HG02840 (cell line): ENCODE measurements at regions not wholly inside any gene's neighbourhood (a gene's known extent, or its start where the extent isn't known, plus 50 kb on each side); places are given as distances from the start of the nearest gene placed in this dataset.
"Not testable (repeated sequence)": the region's sequence is repeated elsewhere in the genome, so short reads cannot be mapped to it uniquely, and the experiment has no call there.

Experiments used
- ATAC-seq: cut with Tn5 transposase; IDR thresholded peaks from one replicate; pipeline ENCODE4 v1.9.1; 2021; ENCODE audit warnings: mild to moderate bottlenecking, moderate library complexity, moderate number of reproducible peaks; ENCODE audit not compliant: unreplicated experiment, low FRiP score

DNA sequence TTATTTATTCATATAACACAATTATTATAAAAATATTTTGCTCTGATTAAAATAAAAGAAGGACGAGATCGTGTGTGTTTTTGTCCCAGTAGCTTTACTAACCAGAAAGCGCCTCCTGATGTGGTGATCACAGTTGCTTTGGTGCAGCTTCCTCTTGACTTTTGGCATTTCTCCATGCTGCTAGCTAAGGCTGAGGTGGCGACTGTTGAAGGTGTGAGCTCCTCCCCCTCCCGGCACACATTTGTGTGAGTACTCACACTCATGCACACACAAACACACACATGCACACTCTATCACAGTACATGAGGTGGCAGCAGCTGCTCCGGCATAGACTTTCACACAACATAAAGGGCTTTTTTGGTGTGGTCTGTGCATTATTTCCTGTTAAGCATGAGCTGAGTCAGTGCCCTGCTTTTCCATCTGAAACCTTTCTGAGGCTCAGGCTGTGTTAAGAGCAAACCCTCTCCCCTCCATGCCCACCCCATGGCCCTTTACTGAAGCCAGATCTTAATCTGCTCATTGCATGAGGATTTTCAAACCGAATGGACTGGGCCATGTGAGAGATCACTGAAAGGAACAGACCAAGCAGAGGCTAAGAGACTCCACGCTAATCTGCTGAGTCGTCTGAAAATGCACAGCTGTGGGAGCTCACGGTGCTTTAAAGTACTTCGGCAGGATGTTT lies 53.3 kb downstream of the FOXD4L1 start:
- peak; percentile 67 for ATAC-seq

DNA sequence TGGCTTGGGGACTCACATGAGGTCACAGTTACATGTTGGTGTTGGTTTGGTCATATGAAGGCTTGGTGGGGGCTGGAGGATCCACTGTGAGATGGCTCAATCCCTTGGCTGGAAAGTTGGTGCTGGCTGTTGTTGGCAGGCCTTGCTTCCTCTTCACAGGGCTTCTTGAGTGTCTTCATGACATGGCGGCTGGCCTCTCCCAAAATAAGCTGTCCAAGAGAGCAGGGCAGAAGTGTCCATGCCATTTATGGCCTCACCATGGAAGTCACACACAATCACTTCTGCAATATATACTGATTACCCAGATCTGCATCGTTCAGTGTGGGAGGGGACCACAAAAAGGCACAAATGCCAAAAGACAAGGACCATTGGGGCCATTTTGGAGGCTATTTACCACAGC lies 61.4 kb downstream of the FOXD4L1 start:
- ATAC-seq: not testable (repeated sequence)

DNA sequence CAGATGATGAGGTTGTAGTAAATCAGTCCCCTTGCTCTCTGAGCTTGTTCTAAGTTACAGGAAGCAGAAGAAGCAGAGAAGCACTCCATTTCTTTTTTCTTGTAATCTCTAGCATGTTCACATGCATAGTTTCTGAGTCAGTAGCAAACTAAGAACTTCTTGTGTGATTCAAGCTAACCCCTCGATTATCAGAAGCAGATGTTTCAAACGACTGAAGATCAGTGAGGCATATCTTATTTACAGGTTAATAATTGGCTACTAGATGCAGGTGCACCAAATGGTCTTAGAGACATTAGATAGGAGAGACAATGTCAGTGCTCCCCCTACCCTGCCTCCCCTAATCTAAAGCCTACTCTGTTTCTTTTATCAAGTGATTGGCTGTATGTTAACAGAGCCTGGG lies 64.2 kb downstream of the FOXD4L1 start:
- ATAC-seq: peak; percentile 74

DNA sequence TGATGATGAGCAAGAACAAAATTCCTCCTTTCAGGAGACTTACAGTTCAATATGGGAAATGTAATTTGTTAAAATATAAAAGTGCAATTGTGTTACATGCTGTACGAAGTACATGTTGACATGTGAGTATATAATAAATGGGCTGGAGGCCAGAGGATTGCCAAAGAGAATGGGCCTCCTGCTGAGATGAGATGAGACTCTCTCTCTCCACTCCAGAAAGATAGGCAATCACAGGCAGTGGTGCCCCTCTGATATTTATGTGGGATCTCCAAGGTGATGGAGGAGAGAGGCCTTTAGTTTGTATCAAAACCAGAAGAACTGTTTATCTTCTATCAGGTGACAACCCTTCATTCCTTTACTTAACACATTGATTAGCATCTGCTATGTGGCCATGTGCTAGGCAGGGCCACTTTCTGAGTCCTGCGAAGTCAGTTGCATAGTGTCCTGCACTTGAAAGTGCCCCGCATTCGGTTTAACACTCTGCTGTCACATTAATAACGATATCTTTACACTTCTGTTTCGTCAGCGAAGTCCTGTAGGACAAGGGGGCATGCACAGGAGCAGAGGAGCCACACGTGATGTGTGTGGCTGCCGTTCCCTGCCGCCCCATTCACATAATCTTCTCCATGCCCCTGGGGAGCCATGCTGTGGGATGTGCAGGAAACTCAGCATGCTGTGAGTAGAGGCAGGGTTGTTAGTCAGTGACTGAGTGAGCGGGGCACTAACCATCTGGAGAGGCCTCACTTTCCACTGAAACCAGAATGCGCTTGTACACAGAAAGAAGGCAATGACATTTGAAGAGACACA lies 60.2 kb upstream of the RABL2A start:
- not testable (repeated sequence) for ATAC-seq

DNA sequence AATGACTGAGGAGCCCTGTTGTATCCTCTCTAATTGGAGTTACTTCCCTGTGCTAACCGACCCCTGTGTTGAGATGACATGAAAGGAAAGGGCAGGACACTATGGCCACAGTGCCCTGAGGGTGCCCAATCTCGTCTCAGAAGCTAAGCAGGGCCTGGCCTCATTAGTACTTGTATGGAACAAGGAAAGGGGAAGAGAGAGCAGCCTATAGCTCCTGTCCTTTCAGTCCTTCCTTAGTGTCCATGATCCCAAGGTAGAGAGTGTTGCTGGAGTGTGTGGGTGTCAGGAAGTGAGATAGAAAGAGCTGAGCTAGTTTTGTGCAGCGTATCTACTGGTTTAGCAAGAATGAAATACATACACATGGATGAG lies 59.6 kb upstream of the RABL2A start:
- not testable (repeated sequence) for ATAC-seq

DNA sequence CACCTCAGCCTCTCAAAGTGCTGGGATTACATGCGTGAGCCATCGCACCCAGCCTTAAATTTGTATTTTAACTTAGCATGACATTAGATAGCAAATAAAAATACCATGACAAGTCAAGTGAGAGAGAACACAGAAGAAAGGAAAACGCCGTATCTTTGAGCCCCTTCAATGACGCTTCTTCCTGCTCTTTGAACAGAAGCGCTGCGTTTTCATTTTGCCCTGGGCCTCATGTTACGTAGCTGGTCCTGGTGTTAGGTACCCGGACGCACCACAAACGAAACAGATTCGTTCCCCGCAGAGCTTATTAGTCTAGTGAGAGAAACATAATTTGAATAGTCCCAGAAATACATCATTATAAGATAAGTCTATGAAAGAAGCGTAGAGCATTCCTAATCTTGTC lies 58.8 kb upstream of the RABL2A start:
- not testable (repeated sequence) for ATAC-seq

DNA sequence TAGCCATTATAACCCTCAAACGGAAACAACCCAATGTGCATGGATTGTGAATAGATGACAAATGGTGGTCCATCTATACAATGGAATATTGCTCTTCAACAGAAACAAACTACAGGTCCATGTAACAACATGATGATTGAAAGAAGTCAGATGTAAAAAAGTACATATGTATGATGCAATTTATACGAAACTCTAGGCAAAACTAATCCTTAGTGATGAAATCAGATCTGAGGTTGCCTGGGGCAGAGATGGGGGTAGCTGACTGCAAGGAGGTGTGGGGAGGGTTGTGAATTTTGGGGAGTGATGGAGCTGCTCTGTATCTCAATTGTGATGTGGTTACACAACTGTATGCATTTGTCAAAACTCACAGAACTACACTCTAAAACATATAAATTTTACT lies 57.0 kb upstream of the RABL2A start:
- ATAC-seq: not testable (repeated sequence)

DNA sequence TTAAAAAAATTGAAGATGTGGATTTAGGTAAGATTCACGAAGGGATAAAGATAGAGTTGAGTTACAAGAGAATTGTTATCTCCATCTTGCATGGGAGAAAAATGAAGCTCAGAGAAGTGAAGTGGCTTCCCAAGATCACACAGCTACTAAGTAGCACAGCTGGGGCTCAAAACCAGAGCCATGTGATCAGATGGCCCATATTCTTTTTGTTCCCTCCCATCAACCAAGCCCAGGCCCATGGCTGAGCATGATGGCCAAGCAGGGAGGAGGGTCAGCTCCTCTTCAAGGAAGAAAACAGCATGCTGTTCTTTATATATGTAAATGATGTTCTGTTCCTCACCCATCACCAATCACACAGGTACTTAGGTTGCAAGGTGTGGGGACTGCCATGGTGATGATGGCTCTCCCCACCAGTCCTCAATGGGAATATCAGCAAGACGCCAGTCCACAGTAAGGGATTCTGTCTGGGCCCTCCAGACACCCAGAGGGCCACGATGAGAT lies 56.5 kb upstream of the RABL2A start:
- not testable (repeated sequence) for ATAC-seq

DNA sequence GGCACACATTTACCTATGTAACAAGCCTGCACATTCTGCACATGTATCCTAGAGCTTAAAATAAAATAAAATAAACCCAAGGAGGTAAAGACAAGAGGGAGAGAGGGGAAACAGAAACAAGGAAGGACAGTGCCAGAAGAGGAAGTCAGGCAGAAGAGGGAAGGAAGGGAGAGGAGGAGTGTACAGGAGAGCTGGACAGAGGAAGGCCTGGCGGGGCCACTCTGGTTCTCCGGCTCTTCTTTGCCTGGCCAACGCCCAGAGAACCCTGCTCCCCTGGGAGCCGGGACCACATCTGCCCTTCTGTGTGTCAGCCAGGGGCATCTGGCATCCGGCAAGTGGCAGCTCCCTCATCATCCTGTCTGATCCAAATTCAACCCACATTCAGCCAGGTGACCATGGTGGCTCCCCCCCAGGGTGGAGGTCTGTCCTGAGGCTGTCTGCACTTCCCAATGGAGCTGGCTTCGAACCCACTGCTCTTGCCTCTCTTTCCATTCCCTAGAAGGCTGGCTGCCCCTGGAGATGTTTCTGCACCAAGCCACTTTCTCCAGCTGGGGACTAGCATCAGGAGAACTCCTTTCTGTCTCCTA lies 55.5 kb upstream of the RABL2A start:
- not testable (repeated sequence) for ATAC-seq

DNA sequence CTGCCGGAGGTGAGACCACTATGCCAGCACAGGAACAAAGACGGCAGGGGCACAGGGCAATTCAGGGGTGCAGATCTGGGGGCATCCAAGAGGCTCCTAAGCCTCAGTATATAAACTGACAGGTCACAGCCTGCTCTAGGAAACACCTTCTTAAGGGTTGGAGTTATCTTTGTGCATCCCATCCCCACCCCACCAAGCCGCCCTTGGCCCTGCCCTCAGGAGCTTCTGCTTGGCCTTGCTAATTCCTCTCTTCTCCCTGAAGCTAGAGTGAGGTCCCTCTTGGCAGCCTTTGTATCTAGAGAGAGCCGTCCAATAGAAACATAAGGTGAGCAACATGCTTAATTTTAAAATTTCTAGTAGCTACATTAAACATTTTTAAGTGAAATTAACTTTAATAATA lies 51.3 kb upstream of the RABL2A start:
- ATAC-seq: not testable (repeated sequence)

DNA sequence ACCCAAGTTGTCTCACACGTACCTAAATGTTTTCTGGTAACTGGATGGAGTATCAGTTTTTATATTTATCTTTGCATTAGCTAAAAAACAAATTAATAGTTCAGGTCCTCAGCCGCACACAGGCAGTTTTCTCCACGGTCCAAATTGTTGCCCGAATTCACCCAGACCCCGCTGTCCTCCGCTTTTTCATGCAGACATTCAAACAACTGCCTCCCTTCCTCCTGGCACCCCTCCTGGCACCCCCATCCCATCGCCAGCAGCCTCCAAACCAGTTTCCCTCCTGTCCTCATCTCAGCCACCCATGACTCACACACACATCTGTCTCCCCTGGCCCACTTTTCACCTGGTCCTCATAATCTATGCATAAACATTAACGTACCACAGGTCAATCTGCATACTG lies 50.7 kb upstream of the RABL2A start:
- ATAC-seq: not testable (repeated sequence)
